ENCODE measurements at regions not wholly inside any gene's neighbourhood (a gene's known extent, or its start where the extent isn't known, plus 50 kb on each side); places are given as distances from the start of the nearest gene placed in this dataset.

DNA sequence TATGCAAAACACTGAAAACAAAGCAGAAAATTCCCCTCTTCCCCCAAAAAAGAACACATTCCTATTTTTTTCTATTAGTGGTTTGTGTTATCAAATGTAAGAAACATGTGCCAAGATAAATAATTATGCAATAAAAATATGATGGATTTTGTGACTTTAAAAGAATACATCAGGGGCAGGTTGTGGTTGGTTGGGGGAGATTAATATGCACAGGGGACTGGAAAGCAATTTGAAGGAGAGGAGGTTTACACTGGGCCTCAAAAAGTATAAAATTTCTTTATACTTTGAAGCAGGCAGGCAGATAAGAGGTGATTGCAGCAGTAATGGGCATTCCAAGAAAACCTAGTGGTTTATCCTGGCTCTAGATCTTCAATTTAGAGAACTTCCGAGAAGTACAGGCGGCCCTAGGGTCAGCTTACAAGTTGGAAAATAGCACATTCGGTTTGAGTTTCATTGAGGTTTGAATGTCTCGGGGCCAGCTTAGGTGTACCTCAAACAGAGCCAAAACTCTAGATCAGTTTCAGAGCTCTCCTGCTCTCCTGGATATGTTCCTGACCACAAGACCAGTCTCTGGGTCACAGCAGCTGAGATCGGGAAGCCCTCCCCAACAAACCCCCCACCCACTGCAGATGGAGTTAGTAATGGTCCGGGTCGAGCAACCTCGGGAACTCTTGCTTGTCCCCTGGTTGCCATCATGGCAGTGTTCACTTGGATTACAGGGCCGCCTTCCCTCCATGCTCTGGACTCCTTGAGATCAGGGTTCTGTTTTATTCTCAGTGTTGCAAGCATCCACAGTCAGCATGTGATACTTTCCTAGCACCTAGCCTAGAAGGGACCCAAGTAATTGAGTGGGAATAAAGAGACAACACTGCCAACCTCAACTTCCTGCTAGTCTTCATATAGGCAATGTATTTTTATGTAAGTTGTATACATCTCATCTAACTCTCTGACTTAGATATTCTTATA, 112.1 kb upstream of the DDIT4L start:
- Histone ChIP-seq H3K27me3 (no peaks in the 10 kb centered on the region), H3K36me3 (no peaks in the 10 kb centered on the region), H3K27ac (no peak overlapping the region), H3K4me3 (no peak overlapping the region), H3K4me1 (no peaks in the 10 kb centered on the region), H3K9me3 (no peaks in the 10 kb centered on the region)
- TF ChIP-seq POLR2AphosphoS5 (IDR thresholded peaks at IDR 0.05): no peak
- no peak for TF ChIP-seq EP300 (IDR thresholded peaks at IDR 0.05)
- TF ChIP-seq, protein P1, sequence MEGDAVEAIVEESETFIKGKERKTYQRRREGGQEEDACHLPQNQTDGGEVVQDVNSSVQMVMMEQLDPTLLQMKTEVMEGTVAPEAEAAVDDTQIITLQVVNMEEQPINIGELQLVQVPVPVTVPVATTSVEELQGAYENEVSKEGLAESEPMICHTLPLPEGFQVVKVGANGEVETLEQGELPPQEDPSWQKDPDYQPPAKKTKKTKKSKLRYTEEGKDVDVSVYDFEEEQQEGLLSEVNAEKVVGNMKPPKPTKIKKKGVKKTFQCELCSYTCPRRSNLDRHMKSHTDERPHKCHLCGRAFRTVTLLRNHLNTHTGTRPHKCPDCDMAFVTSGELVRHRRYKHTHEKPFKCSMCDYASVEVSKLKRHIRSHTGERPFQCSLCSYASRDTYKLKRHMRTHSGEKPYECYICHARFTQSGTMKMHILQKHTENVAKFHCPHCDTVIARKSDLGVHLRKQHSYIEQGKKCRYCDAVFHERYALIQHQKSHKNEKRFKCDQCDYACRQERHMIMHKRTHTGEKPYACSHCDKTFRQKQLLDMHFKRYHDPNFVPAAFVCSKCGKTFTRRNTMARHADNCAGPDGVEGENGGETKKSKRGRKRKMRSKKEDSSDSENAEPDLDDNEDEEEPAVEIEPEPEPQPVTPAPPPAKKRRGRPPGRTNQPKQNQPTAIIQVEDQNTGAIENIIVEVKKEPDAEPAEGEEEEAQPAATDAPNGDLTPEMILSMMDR (IDR thresholded peaks at IDR 0.05): no peak
- TF ChIP-seq POLR2A (IDR thresholded peaks at IDR 0.05): no peak
- DNase-seq: no peak
- intact Hi-C loops (cut with DNase I; ENCODE audit: low total_unique reads): no loop called here
- 89 to 92% (median 90%) methylated on average over 9 of the region's 9 CpGs for WGBS, 5 donors

DNA sequence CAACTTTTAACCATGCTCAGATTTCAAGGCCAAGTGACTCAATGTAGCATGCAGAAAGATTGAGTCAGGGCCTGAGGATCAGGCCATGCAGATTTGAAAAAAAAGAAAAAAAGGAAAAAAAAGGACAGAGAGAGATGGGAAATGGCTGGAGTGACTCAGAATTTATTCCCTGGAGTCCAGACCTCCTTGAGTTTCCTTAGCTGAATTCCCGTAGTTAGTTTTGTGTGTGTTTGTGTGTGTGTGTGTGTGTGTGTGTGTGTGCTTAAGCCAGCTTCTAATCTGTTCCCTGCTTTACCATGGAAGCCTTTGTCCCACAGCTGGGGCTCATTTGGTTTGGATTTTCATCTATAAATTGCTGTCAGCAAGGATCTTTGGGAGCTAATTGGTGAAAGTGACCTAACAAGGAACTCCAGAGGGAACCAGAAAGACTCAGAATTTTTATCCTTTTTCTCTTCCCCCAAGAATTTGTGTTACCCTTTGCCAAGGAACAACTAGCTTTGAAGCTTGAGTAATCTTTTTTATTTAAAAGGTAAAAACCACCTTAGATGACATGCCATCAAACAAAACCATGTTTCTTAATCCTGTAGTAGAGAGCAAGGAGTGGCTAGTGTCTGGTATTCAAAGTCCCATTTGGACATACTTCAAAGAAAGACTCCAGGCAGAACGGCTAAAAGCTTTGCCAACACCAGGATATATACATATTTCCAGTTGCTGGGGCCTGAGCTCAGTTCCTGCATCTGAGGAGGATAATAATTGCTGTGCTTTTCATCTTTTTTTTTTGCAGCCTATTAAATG, 109.0 kb upstream of the DDIT4L start:
- Histone ChIP-seq H3K36me3 (no peaks in the 10 kb centered on the region), H3K9me3 (no peaks in the 10 kb centered on the region), H3K27me3 (no peaks in the 10 kb centered on the region), H3K4me1 (no peaks in the 10 kb centered on the region), H3K27ac (peak overlapping the region in 1 of 5 donors; percentile 10), H3K4me3 (no peak overlapping the region)
- WGBS, 5 donors: 25 to 44% (median 36%) methylated on average over 2 of the region's 2 CpGs
- DNase-seq: peak in 1 of 2 donors; percentile 55
- intact Hi-C loops (cut with DNase I; ENCODE audit: low total_unique reads): no loop called here
- TF ChIP-seq POLR2AphosphoS5 (IDR thresholded peaks at IDR 0.05): no peak
- no peak for TF ChIP-seq EP300 (IDR thresholded peaks at IDR 0.05)
- TF ChIP-seq, protein P1 (IDR thresholded peaks at IDR 0.05): no peak
- TF ChIP-seq POLR2A (IDR thresholded peaks at IDR 0.05): no peak

DNA sequence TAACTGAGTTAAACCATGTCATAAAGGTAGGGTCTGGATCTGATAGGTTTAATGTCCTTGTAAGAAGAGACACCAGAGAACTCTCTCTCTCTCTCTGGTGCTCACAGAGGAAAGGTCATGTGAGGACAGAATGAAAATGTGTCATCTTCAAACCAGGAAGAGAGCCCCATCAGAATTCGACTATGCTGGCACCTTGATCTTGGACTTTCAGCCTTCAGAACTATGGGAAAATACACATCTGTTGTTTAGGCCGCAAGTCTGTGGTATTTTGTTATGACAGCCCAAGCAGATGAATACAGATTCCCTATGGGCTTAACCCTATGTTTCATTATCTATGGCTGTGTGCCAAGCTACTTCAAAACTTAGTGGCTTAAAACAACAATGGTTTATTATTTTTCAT, 105.5 kb upstream of the DDIT4L start:
- no peak for TF ChIP-seq POLR2AphosphoS5 (IDR thresholded peaks at IDR 0.05)
- no peak for TF ChIP-seq EP300 (IDR thresholded peaks at IDR 0.05)
- TF ChIP-seq, protein P1 (IDR thresholded peaks at IDR 0.05): no peak
- no peak for TF ChIP-seq POLR2A (IDR thresholded peaks at IDR 0.05)
- no peak for DNase-seq
- no peaks in the 10 kb centered on the region for H3K27me3 ChIP-seq
- no peaks in the 10 kb centered on the region for H3K4me1 ChIP-seq
- intact Hi-C loops (cut with DNase I; ENCODE audit: low total_unique reads): no loop called here
- H3K9me3 ChIP-seq: no peaks in the 10 kb centered on the region
- 55 to 76% (median 63%) methylated on average over 2 of the region's 2 CpGs for WGBS, 5 donors
- no peak overlapping the region for H3K4me3 ChIP-seq
- H3K27ac ChIP-seq: no peak overlapping the region
- H3K36me3 ChIP-seq: no peaks in the 10 kb centered on the region

DNA sequence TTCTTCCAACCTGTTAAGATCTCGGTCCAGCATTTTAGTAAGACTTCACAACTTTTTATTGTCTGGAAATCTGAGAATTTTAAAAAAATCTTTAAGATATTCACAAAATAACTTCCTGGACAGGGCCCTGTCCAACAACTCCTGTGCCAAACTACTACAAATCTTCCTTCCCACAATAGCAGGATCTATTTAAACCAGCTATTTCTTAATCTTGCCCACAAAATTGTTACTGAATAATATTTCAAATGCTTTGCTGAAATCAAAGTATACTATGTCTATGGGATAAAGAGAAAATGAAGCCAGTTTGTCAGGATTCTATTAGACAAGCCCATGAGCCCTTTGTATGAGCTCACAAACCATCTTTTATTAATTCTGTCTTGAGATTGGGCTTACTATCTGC, 104.1 kb upstream of the DDIT4L start:
- 71 to 92% (median 77%) methylated on average over 1 of the region's 1 CpG for WGBS, 5 donors
- H3K27ac ChIP-seq: no peak overlapping the region
- H3K36me3 ChIP-seq: no peaks in the 10 kb centered on the region
- no peak for TF ChIP-seq POLR2AphosphoS5 (IDR thresholded peaks at IDR 0.05)
- no peaks in the 10 kb centered on the region for H3K27me3 ChIP-seq
- DNase-seq: no peak
- no peaks in the 10 kb centered on the region for H3K9me3 ChIP-seq
- intact Hi-C loops (cut with DNase I; ENCODE audit: low total_unique reads): no loop called here
- H3K4me3 ChIP-seq: no peak overlapping the region
- H3K4me1 ChIP-seq: no peaks in the 10 kb centered on the region

Data from stomach (tissue), 8 donors.